Fibroblast of lung (primary cell): ENCODE measurements at regions not wholly inside any gene's neighbourhood (a gene's known extent, or its start where the extent isn't known, plus 50 kb on each side); places are given as distances from the start of the nearest gene placed in this dataset.

Experiments used
- DNase-seq, 2 donors: peaks; one replicate each; pipeline versions ENCODE4 v3.0.0 to v3.0.0-alpha.2; 2010; ENCODE audit warnings: low read depth in 2 of 2
- H2AFZ ChIP-seq: 2 replicates; pipeline ENCODE4 v1.5.1; 2012; ENCODE audit warnings: low read length, control low read depth, inconsistent platforms
- H3K27ac ChIP-seq: 2 replicates; pipeline ENCODE4 v1.5.1; 2011; ENCODE audit warnings: low read length, control low read depth; ENCODE audit not compliant: insufficient read depth
- H3K27me3 ChIP-seq: 2 replicates; pipeline ENCODE4 v1.5.1; 2011; ENCODE audit warnings: mild to moderate bottlenecking, low read length; ENCODE audit not compliant: control insufficient read depth, insufficient read depth
- H3K36me3 ChIP-seq: 2 replicates; pipeline ENCODE4 v1.5.1; 2011; ENCODE audit warnings: low read length; ENCODE audit not compliant: control insufficient read depth, insufficient read depth
- H3K4me1 ChIP-seq: 2 replicates; pipeline ENCODE4 v1.5.1; 2011; ENCODE audit warnings: low read length; ENCODE audit not compliant: control insufficient read depth, insufficient read depth; ENCODE audit errors: extremely low read depth
- H3K4me2 ChIP-seq: 2 replicates; pipeline ENCODE4 v1.5.1; 2011; ENCODE audit warnings: low read length, control low read depth; ENCODE audit not compliant: insufficient read depth; ENCODE audit errors: extremely low read depth
- H3K4me3 ChIP-seq, 4 experiments: fragments of 200-600 bp in 1 of 4; sonication (generic) in 1 of 4; replicated peaks in 1 of 4; 2 replicates each; pipeline ENCODE4 v1.5.1; 2011 to 2016; ENCODE audit warnings: low read length in 4 of 4, low read depth in 3 of 4, mild to moderate bottlenecking in 3 of 4, control low read depth in 2 of 4, inconsistent platforms in 1 of 4, mixed read lengths in 1 of 4; ENCODE audit not compliant: insufficient read depth in 1 of 4; ENCODE audit errors: control extremely low read depth in 1 of 4
- H3K79me2 ChIP-seq: 2 replicates; pipeline ENCODE4 v1.5.1; 2012; ENCODE audit warnings: mild to moderate bottlenecking, low read length, inconsistent platforms; ENCODE audit not compliant: control insufficient read depth, insufficient read depth
- H3K9ac ChIP-seq: 2 replicates; pipeline ENCODE4 v1.5.1; 2011; ENCODE audit warnings: mild to moderate bottlenecking, low read length, control low read depth; ENCODE audit not compliant: insufficient read depth
- H3K9me3 ChIP-seq: 2 replicates; pipeline ENCODE4 v1.5.1; 2012; ENCODE audit warnings: low read depth, low read length; ENCODE audit not compliant: control insufficient read depth, insufficient read depth
- H4K20me1 ChIP-seq: 2 replicates; pipeline ENCODE4 v1.5.1; 2011; ENCODE audit warnings: low read length; ENCODE audit not compliant: control insufficient read depth, insufficient read depth; ENCODE audit errors: extremely low read depth
- CTCF ChIP-seq, 2 donors: IDR thresholded peaks in 1 of 2; conservative IDR thresholded peaks in 1 of 2; 1 replicate in 1 of 2; 2 replicates in 1 of 2; pipeline ENCODE4 v1.5.1; 2011 to 2012; ENCODE audit warnings: low read length in 2 of 2, control low read depth in 1 of 2, inconsistent platforms in 1 of 2, low read depth in 1 of 2, mild to moderate bottlenecking in 1 of 2
- EZH2 ChIP-seq: IDR thresholded peaks from 2 replicates; pipeline ENCODE4 v1.5.1; 2012; ENCODE audit warnings: low read length, control low read depth, mild to moderate bottlenecking; ENCODE audit errors: missing control alignments

- Histone ChIP-seq H3K4me3 (no peak overlapping the region), H3K4me2 (no peak overlapping the region), H3K9me3 (peaks cover 2% of the 10 kb centered on the region), H3K9ac (no peak overlapping the region), H2AFZ (no peak overlapping the region), H3K79me2 (no peaks in the 10 kb centered on the region), H3K4me1 (no peaks in the 10 kb centered on the region), H4K20me1 (no peaks in the 10 kb centered on the region), H3K36me3 (no peaks in the 10 kb centered on the region), H3K27me3 (no peaks in the 10 kb centered on the region), H3K27ac (no peak overlapping the region)
- no peak for DNase-seq
- no peak for TF ChIP-seq EZH2
- no peak for TF ChIP-seq CTCF (conservative IDR thresholded peaks at IDR 0.05 in 1 of 2, IDR thresholded peaks at IDR 0.05 in 1 of 2; ENCODE audit: low read depth in 1 of 2, low read length in 2 of 2)
These were observed 715.8 kb upstream of the SOX11 start for GRCh38 chr2:4976407-4976806.

DNA sequence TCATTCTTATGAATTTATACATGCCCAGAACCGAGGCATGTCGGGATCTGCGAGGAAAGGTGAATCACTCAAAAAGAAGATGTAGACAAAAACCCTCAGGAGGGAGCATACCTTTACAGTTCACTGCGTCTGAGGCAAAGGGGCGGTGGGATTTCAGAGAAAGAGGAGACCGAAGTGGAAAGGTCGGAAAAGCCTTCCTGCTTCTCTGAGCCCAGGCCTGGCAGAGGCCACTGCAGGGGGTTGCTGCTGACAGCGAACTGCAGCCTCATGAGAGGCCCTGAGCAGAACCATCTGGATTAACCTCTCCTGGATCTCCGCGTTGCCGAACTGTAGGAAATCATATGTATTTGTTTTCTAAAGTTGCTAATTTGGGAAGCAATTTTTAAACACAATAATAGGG, 713.1 kb upstream of the SOX11 start:
- no peaks in the 10 kb centered on the region for H3K36me3 ChIP-seq

GRCh38 chr2:4980995-4981394, 711.2 kb upstream of the SOX11 start:
- H3K9ac ChIP-seq: no peak overlapping the region
- H3K27me3 ChIP-seq: no peaks in the 10 kb centered on the region
- TF ChIP-seq EZH2: no peak
- TF ChIP-seq CTCF (conservative IDR thresholded peaks at IDR 0.05 in 1 of 2, IDR thresholded peaks at IDR 0.05 in 1 of 2; ENCODE audit: low read depth in 1 of 2, low read length in 2 of 2): no peak
- no peak overlapping the region for H3K27ac ChIP-seq
- no peaks in the 10 kb centered on the region for H3K9me3 ChIP-seq
- no peaks in the 10 kb centered on the region for H3K36me3 ChIP-seq
- H4K20me1 ChIP-seq: no peaks in the 10 kb centered on the region
- DNase-seq: no peak
- no peak overlapping the region for H3K4me3 ChIP-seq
- H3K4me2 ChIP-seq: no peak overlapping the region
- no peaks in the 10 kb centered on the region for H3K79me2 ChIP-seq
- no peaks in the 10 kb centered on the region for H3K4me1 ChIP-seq
- no peak overlapping the region for H2AFZ ChIP-seq

More for the DNA sequence above, 713.1 kb upstream of the SOX11 start:
- TF ChIP-seq EZH2 (no peak), CTCF (conservative IDR thresholded peaks at IDR 0.05 in 1 of 2, IDR thresholded peaks at IDR 0.05 in 1 of 2; ENCODE audit: low read depth in 1 of 2, low read length in 2 of 2) (no peak)
- Histone ChIP-seq H3K4me1 (no peaks in the 10 kb centered on the region), H3K79me2 (no peaks in the 10 kb centered on the region), H3K4me3 (no peak overlapping the region), H2AFZ (no peak overlapping the region), H4K20me1 (no peaks in the 10 kb centered on the region), H3K9me3 (no peaks in the 10 kb centered on the region), H3K4me2 (no peak overlapping the region), H3K27ac (no peak overlapping the region), H3K27me3 (no peaks in the 10 kb centered on the region), H3K9ac (no peak overlapping the region)
- DNase-seq: no peak
